HepG2 (cell line): ENCODE measurements at regions not wholly inside any gene's neighbourhood (a gene's known extent, or its start where the extent isn't known, plus 50 kb on each side); places are given as distances from the start of the nearest gene placed in this dataset.

Experiments used
- HDAC1 ChIP-seq: sonication (generic); formaldehyde crosslinking; IDR thresholded peaks from 2 replicates; pipeline ENCODE4 v1.5.1; 2020; ENCODE audit warnings: mild to moderate bottlenecking, missing genetic modification reagents
- HNF4G ChIP-seq, 2 experiments: sonication (generic) in 1 of 2; formaldehyde crosslinking in 1 of 2; IDR thresholded peaks; 2 replicates each; pipeline versions ENCODE4 v1.4.0 to v1.6.1; 2011 to 2020; ENCODE audit warnings: borderline replicate concordance in 2 of 2, low read depth in 2 of 2, mild to moderate bottlenecking in 2 of 2, low read length in 1 of 2, missing genetic modification reagents in 1 of 2, moderate library complexity in 1 of 2
- HOXA7 ChIP-seq: sonication (generic); formaldehyde crosslinking; IDR thresholded peaks from 2 replicates; pipeline ENCODE4 v1.8.1; 2022; ENCODE audit warnings: mild to moderate bottlenecking, missing genetic modification reagents, moderate library complexity
- KDM5B ChIP-seq: sonication (generic); formaldehyde crosslinking; IDR thresholded peaks from 2 replicates; pipeline ENCODE4 v1.4.0; 2020; ENCODE audit warnings: missing genetic modification reagents, mild to moderate bottlenecking, borderline replicate concordance
- NFE2L1 ChIP-seq: sonication (generic); formaldehyde crosslinking; IDR thresholded peaks from 2 replicates; pipeline ENCODE4 v1.4.0; 2020; ENCODE audit warnings: missing genetic modification reagents, mild to moderate bottlenecking, borderline replicate concordance
- PRDM15 ChIP-seq: sonication (generic); formaldehyde crosslinking; IDR thresholded peaks from 2 replicates; pipeline ENCODE4 v1.4.0; 2020; ENCODE audit warnings: missing genetic modification reagents
- STAG1 ChIP-seq: sonication (generic); formaldehyde crosslinking; IDR thresholded peaks from 2 replicates; pipeline ENCODE4 v1.4.0; 2020; ENCODE audit warnings: missing genetic modification reagents
- XRCC5 ChIP-seq: fragments of 200-400 bp; formaldehyde crosslinking; optimal IDR thresholded peaks from 2 replicates; pipeline ENCODE3; 2017; ENCODE audit warnings: mild to moderate bottlenecking, low read length
- ZFP90 ChIP-seq: sonication (generic); formaldehyde crosslinking; IDR thresholded peaks from 2 replicates; pipeline ENCODE4 v1.8.0; 2022; ENCODE audit warnings: missing genetic modification reagents, mild to moderate bottlenecking, inconsistent platforms, borderline replicate concordance
- ZFX ChIP-seq: sonication (generic); formaldehyde crosslinking; IDR thresholded peaks from 2 replicates; pipeline ENCODE4 v1.4.0; 2020; ENCODE audit warnings: mild to moderate bottlenecking, low read depth, missing genetic modification reagents, moderate library complexity
- ZKSCAN8 ChIP-seq: IDR thresholded peaks from 2 replicates; pipeline ENCODE4 v1.6.1; 2016; ENCODE audit warnings: borderline replicate concordance, missing genetic modification reagents, missing compliant biosample characterization
- ZNF331 ChIP-seq: sonication (generic); formaldehyde crosslinking; IDR thresholded peaks from 2 replicates; pipeline ENCODE4 v1.4.0; 2020; ENCODE audit warnings: missing genetic modification reagents
- ZNF382 ChIP-seq: sonication (generic); formaldehyde crosslinking; IDR thresholded peaks from 2 replicates; pipeline ENCODE4 v1.5.0; 2020; ENCODE audit warnings: missing genetic modification reagents, mild to moderate bottlenecking, borderline replicate concordance
- TF ChIP-seq, protein P1 (sequence below): sonication (generic); formaldehyde crosslinking; IDR thresholded peaks from 2 replicates; pipeline ENCODE4 v1.4.0; 2020; ENCODE audit warnings: mild to moderate bottlenecking, missing genetic modification reagents
- TF ChIP-seq, protein P2 (sequence below): sonication (generic); formaldehyde crosslinking; IDR thresholded peaks from 2 replicates; pipeline ENCODE4 v1.8.0; 2022; ENCODE audit warnings: mild to moderate bottlenecking, missing genetic modification reagents
- TF ChIP-seq, protein P3 (sequence below): sonication (generic); formaldehyde crosslinking; IDR thresholded peaks from 2 replicates; pipeline ENCODE4; 2020; ENCODE audit warnings: missing genetic modification reagents, mild to moderate bottlenecking, borderline replicate concordance

GRCh38 chr18:75125382-75126331 lies 83.3 kb downstream of the PTGR3 start (continued):
- 0 out of 2 replicates have a peak, but pooled peaks have one; percentile 42 for TF ChIP-seq PRDM15 (CRISPR knock-in tag)
- peak; percentile 68 for TF ChIP-seq STAG1 (CRISPR knock-in tag)
- TF ChIP-seq HOXA7: no peak
- no peak for TF ChIP-seq ZNF382 (CRISPR knock-in tag)
- TF ChIP-seq ZKSCAN8 (CRISPR knock-in tag): no peak
- TF ChIP-seq HDAC1: peak; percentile 38; the same call in 1 of the 2 replicates
- TF ChIP-seq ZFP90 (CRISPR knock-in tag): 0 out of 2 replicates have a peak, but pooled peaks have one; percentile 53
- TF ChIP-seq, protein P1, sequence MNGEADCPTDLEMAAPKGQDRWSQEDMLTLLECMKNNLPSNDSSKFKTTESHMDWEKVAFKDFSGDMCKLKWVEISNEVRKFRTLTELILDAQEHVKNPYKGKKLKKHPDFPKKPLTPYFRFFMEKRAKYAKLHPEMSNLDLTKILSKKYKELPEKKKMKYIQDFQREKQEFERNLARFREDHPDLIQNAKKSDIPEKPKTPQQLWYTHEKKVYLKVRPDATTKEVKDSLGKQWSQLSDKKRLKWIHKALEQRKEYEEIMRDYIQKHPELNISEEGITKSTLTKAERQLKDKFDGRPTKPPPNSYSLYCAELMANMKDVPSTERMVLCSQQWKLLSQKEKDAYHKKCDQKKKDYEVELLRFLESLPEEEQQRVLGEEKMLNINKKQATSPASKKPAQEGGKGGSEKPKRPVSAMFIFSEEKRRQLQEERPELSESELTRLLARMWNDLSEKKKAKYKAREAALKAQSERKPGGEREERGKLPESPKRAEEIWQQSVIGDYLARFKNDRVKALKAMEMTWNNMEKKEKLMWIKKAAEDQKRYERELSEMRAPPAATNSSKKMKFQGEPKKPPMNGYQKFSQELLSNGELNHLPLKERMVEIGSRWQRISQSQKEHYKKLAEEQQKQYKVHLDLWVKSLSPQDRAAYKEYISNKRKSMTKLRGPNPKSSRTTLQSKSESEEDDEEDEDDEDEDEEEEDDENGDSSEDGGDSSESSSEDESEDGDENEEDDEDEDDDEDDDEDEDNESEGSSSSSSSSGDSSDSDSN (CRISPR knock-in tag): peak; percentile 74
- TF ChIP-seq, protein P2, sequence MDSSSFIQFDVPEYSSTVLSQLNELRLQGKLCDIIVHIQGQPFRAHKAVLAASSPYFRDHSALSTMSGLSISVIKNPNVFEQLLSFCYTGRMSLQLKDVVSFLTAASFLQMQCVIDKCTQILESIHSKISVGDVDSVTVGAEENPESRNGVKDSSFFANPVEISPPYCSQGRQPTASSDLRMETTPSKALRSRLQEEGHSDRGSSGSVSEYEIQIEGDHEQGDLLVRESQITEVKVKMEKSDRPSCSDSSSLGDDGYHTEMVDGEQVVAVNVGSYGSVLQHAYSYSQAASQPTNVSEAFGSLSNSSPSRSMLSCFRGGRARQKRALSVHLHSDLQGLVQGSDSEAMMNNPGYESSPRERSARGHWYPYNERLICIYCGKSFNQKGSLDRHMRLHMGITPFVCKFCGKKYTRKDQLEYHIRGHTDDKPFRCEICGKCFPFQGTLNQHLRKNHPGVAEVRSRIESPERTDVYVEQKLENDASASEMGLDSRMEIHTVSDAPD (CRISPR knock-in tag): no peak
- peak; percentile 62; the same call in 1 of the 2 replicates for TF ChIP-seq ZFX (CRISPR knock-in tag)
- TF ChIP-seq, protein P3, sequence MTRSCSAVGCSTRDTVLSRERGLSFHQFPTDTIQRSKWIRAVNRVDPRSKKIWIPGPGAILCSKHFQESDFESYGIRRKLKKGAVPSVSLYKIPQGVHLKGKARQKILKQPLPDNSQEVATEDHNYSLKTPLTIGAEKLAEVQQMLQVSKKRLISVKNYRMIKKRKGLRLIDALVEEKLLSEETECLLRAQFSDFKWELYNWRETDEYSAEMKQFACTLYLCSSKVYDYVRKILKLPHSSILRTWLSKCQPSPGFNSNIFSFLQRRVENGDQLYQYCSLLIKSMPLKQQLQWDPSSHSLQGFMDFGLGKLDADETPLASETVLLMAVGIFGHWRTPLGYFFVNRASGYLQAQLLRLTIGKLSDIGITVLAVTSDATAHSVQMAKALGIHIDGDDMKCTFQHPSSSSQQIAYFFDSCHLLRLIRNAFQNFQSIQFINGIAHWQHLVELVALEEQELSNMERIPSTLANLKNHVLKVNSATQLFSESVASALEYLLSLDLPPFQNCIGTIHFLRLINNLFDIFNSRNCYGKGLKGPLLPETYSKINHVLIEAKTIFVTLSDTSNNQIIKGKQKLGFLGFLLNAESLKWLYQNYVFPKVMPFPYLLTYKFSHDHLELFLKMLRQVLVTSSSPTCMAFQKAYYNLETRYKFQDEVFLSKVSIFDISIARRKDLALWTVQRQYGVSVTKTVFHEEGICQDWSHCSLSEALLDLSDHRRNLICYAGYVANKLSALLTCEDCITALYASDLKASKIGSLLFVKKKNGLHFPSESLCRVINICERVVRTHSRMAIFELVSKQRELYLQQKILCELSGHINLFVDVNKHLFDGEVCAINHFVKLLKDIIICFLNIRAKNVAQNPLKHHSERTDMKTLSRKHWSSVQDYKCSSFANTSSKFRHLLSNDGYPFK: 0 out of 2 replicates have a peak, but pooled peaks have one; percentile 49
- TF ChIP-seq NFE2L1: 0 out of 2 replicates have a peak, but pooled peaks have one; percentile 45
- TF ChIP-seq XRCC5: peak; percentile 24
- TF ChIP-seq ZNF331 (CRISPR knock-in tag): 0 out of 2 replicates have a peak, but pooled peaks have one; percentile 27
- peak; percentile 38; the same call in 1 of the 2 replicates for TF ChIP-seq KDM5B
- peak; percentile 27; the same call in 1 of the 2 replicates for TF ChIP-seq HNF4G (IDR thresholded peaks at IDR 0.05; ENCODE audit: borderline replicate concordance, low read depth, low read length)
- peak; percentile 50; the same call in 1 of the 2 replicates for TF ChIP-seq HNF4G (CRISPR knock-in tag; IDR thresholded peaks at IDR 0.05; ENCODE audit: borderline replicate concordance, low read depth)
